HG02763 (cell line): ENCODE measurements at regions not wholly inside any gene's neighbourhood (a gene's known extent, or its start where the extent isn't known, plus 50 kb on each side); places are given as distances from the start of the nearest gene placed in this dataset.

ENCODE experiments used
- ATAC-seq: cut with Tn5 transposase; IDR thresholded peaks from one replicate; pipeline ENCODE4 v1.9.1; 2021; ENCODE audit warnings: mild to moderate bottlenecking, moderate library complexity; ENCODE audit not compliant: unreplicated experiment

- no peak for ATAC-seq
These were observed 176.6 kb upstream of the STARD13 start for GRCh38 chr13:33462109-33462508.

GRCh38 chr13:33464345-33464744, 178.8 kb upstream of the STARD13 start:
- no peak for ATAC-seq

- no peak for ATAC-seq
These were observed 180.7 kb upstream of the STARD13 start for GRCh38 chr13:33466262-33466661.

GRCh38 chr13:33467556-33467955, 182.0 kb upstream of the STARD13 start:
- no peak for ATAC-seq

GRCh38 chr13:33471204-33471603, 185.6 kb upstream of the STARD13 start:
- ATAC-seq: no peak

GRCh38 chr13:33472446-33472845, 186.9 kb upstream of the STARD13 start:
- ATAC-seq: no peak

- ATAC-seq: no peak
These were observed 193.6 kb upstream of the STARD13 start for GRCh38 chr13:33479105-33479504.

GRCh38 chr13:33480561-33480960, 195.0 kb upstream of the STARD13 start:
- ATAC-seq: no peak

GRCh38 chr13:33483471-33483870, 197.9 kb upstream of the STARD13 start:
- no peak for ATAC-seq

- no peak for ATAC-seq
These were observed 199.7 kb upstream of the STARD13 start for GRCh38 chr13:33485247-33485646.

- peak; percentile 48 for ATAC-seq
These were observed 202.2 kb upstream of the STARD13 start for GRCh38 chr13:33487575-33488243.

GRCh38 chr13:33489563-33489962, 204.0 kb upstream of the STARD13 start:
- no peak for ATAC-seq

- ATAC-seq: no peak
These were observed 205.1 kb upstream of the STARD13 start for GRCh38 chr13:33490461-33491327.

GRCh38 chr13:33493672-33494365, 208.3 kb upstream of the STARD13 start:
- no peak for ATAC-seq

- no peak for ATAC-seq
These were observed 209.1 kb upstream of the STARD13 start for GRCh38 chr13:33494596-33495204.

- ATAC-seq: no peak
These were observed 210.8 kb upstream of the STARD13 start for GRCh38 chr13:33496336-33496735.

- no peak for ATAC-seq
These were observed 211.7 kb upstream of the STARD13 start for GRCh38 chr13:33497146-33497845.

GRCh38 chr13:33508060-33508459, 222.5 kb upstream of the STARD13 start:
- no peak for ATAC-seq

- no peak for ATAC-seq
These were observed 224.2 kb upstream of the STARD13 start for GRCh38 chr13:33509642-33510229.

- ATAC-seq: no peak
These were observed 224.9 kb upstream of the STARD13 start for GRCh38 chr13:33510350-33510970.
